T-helper 1 cell (primary cell): ENCODE measurements at regions not wholly inside any gene's neighbourhood (a gene's known extent, or its start where the extent isn't known, plus 50 kb on each side); places are given as distances from the start of the nearest gene placed in this dataset.

Experiments
- DNase-seq, 5 donors: peaks; one replicate each; pipeline ENCODE4 v3.0.0-alpha.2; 2012 to 2020

- no peak for DNase-seq
Observed at GRCh38 chr9:27924502-27924901, 351.2 kb upstream of the C9orf72 start.

DNA sequence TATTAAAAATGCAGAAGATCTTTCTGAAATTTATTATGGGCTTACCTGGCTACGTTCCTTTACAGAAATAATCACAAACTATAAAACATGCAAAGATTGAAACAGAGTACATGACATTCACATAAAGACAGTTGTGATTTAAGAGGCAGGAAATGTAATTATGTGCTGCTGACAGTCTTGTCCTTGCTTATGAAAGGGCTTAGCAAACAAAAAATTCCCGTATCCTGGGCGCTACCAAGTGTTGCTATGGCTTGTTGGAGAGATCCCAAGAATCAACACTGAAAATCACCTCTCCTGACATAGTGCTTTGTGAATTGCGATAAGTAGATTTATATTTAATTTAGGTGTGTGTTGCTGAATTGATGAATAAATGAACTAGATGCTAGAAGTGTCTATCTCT is 352.5 kb upstream of the C9orf72 start:
- DNase-seq: no peak

DNA sequence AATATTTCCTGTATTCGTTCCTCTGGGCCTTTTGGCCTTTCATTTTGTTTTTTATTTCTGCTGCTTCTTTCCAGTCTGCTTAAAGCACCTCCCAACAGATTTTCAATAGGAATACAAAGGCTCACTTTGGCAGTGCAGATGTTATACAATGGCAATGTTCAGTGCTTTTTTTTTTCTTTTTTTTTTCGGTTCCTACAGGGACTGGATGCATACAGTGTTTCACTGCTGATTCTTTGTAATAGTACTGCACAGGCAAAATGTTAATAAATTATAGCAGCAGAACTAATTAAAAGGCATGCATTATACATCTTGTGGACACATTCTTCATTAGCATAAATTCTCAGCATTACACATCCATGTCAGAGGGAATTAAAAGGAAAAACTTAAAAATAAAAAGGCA is 356.6 kb upstream of the C9orf72 start:
- DNase-seq: no peak

GRCh38 chr9:27933210-27934025 is 360.1 kb upstream of the C9orf72 start:
- no peak for DNase-seq

DNA sequence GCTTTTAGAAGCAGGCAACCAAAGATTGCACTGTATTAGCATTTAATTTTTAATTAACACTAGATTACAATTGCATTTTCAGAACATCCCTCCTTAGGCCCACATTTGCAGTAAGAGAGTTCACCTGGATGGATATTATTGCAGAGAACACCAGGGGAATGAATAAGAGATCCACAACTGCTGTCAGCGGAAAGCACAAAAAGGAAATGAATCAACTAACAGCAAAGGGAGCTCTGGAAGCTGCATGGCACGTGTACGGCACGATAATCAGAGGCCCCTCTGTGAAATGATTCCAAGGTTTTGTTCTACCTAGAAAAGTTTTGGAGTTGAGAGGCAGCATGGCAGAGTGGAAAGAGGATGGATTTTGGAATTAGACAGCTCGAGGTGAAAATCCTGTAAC is 361.2 kb upstream of the C9orf72 start:
- DNase-seq: no peak

DNA sequence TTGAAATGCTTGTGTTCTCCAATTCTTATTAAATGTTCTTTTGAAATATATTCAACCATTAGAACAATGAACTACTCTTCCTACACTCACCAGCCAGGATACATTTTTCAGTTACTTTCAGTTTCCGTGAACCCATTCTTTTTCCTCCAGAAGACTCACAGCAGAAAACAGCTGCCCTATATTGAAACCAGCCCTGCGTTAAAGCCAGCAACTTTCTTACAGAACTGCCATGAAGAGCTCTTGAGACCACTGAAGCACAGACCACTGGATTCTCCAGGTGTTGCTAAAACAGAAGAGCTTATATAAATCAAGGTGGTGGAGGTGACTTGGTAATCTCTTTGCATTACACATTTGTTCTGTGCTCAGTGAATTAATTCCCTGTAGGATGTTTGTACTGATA is 365.9 kb upstream of the C9orf72 start:
- DNase-seq: no peak

GRCh38 chr9:27940535-27940934 is 367.3 kb upstream of the C9orf72 start:
- no peak for DNase-seq

DNA sequence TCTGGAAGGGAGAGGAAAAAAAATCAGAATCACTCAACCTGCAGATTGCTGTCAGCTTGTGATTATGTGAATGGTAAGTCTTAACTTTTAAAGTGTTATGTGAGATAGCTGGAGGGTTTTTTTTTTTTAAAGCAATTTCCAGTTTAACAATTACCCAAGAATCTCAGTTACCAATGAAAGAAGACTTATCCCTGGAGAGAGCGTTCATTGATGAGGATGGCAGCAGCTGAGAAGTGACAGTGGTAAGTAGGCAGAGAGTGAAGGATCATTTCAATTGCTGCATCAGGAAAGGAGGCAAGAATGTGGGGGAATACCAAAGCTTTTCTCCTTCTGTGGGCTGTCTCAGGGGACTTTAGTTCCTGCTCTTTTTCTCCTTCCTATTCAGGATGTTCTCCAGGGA is 370.2 kb upstream of the C9orf72 start:
- no peak for DNase-seq

- DNase-seq: no peak
Observed at GRCh38 chr9:27945386-27945785, 372.1 kb upstream of the C9orf72 start.

DNA sequence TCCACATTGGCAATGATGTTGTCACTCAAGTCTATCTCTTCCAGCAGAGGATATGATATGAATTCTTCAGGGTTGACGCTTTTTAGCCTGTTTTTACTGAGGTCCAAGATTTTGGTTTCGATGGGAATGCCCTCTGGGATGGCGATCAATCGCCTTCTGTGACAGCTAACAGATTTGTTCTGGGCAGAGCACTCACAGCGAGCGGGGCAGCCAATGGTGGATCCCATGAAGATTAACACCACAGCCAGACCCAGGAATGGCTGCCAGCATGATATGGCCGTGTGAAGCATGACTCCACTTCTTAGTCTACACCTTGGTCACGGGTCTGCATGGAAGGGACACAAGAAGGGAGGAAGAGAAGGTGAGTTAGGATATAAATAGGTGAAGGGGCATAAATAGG is 377.1 kb upstream of the C9orf72 start:
- DNase-seq: no peak

DNA sequence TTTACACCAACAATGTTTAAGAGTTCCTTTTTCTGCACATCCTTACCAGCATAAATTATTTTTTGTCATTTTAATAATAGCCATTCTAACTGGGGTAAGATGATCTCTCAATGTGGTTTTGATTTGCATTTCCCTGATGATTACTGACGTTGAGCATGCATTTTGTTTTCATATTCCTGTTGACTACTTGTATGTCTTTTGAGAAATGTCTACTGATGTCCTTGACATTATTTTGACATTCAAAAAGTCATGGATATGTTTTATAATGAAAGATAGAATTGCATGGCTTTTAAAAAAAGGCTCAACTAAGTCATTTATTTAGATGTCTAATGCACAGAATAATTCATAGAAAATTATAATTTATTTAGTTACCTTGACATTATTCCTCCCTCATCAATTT is 381.6 kb upstream of the C9orf72 start:
- DNase-seq: no peak

- DNase-seq: no peak
Observed at GRCh38 chr9:27963836-27964235, 390.6 kb upstream of the C9orf72 start.

GRCh38 chr9:27967210-27967609 is 393.9 kb upstream of the C9orf72 start:
- DNase-seq: no peak

- no peak for DNase-seq
Observed at GRCh38 chr9:27977931-27978330, 404.6 kb upstream of the C9orf72 start.

DNA sequence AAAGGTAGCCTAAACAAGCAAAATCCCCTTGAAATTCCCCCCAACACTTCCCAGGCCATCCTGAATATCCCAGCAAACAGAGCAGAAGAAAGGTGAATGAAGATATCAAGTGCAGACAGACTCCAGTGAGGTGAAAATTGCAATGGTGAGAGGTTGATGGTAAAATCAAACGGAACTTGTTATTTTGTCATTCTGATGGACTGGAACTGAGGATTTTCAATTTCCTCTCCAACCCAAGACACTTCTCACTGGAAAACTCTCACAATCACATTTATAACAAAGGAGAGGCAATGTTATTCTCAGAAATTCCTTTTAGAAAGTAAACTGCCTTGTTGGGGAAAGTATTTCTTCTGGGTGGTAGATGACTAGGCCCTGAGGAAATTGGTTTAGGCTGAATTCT is 412.4 kb upstream of the C9orf72 start:
- no peak for DNase-seq

DNA sequence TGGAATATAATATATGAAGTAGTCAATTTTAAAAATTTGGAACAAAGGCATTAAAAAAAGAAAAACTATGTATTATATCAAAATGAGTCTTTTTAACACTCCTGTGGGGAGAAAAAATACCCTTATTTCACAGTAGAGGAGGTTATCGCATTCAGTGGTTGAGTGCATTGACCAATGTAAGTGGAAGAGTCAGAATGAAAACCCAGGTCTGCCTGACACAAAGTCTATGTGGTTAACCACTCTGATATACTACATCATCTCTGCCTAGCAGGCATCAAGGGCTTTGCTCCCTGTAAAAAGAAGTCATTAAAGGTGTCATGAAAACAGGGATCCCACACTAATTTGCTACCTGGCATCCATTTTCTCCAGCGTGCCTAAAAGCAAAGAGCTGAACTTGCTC is 417.2 kb upstream of the C9orf72 start:
- no peak for DNase-seq

DNA sequence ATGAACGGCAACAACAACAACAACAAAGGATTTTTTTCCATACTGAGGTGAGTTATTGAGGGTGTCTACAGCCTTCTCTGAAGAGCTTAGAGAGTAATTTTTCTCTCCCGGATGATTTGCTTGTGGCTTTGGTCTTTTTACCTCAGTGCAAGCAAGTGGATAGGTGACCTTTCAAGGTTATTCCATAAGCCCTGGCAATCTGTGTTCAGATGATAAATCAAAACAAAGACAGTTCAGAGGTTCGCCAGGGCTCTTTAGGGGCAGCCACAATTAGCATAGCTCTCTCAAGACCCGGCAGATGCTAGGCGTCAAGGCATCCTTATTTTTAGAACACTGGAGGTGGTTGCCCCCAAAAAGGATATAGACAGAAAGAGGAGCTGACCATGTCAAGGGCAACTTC is 417.9 kb upstream of the C9orf72 start:
- no peak for DNase-seq

- DNase-seq: no peak
Observed at GRCh38 chr9:28001096-28001495, 427.8 kb upstream of the C9orf72 start.

DNA sequence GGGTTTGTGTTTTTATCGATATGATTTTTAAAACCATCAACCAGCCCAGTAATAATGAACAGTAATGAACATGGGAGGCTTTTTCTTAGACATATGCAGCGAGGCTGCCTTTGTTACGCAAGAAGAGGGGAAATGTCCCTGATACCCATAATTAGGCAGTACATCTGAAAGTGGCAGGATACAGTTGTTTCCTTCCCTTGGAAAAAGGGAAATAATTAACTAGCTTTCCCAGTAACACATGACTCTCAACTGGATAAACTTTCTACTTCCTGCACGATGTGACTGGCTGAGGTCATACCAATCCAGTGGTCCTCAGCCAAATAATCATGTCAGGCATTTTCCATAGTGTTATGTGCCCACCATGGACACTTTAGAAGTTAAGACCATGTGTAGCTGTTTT is 431.6 kb upstream of the C9orf72 start:
- no peak for DNase-seq

DNA sequence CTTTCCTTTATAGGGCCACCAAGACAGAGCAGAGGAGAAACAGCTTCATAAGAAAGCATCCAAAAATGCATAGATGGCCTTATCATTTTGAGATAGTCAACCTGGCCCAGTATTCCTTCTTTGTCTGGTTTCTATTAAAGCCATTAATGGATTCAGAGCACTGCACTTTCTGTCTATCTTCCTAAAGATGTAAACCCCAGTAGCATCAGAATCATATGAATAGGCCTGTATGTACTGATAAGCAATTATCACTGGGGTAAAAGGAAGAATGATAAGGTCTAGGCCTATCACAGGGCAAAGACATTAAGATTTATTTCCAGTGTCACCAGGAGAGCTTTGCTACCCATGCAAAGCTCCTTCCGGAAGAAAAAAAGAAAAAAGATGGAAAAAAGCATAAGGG is 432.5 kb upstream of the C9orf72 start:
- DNase-seq: no peak

GRCh38 chr9:28007097-28007817 is 434.0 kb upstream of the C9orf72 start:
- DNase-seq: no peak

GRCh38 chr9:28014212-28014611 is 440.9 kb upstream of the C9orf72 start:
- DNase-seq: no peak

- no peak for DNase-seq
Observed at GRCh38 chr9:28024676-28025075, 451.4 kb upstream of the C9orf72 start.

DNA sequence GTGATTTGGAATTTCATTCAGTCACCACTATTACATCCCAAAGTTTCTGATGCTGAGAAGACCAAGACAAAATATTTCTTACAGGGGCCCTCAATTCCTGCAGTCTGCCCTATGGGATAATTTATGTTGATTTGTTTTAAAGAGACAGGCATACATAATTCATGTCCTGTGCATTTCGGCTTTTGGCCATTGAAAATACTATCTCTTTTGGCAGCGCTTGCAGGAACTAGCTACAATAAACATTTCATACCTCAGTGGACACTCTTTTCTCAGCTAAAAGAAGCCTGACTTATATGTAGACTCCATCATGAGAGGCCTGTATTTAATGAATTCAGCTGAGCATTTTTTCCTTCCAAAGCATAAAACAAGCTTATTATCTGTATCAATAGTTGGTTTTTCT is 451.9 kb upstream of the C9orf72 start:
- no peak for DNase-seq
